GM19035 (cell line): ENCODE measurements at regions not wholly inside any gene's neighbourhood (a gene's known extent, or its start where the extent isn't known, plus 50 kb on each side); places are given as distances from the start of the nearest gene placed in this dataset.
"Not testable (repeated sequence)": the region's sequence is repeated elsewhere in the genome, so short reads cannot be mapped to it uniquely, and the experiment has no call there.

Experiments
- ATAC-seq: cut with Tn5 transposase; IDR thresholded peaks from one replicate; pipeline ENCODE4 v1.9.1; 2021; ENCODE audit not compliant: unreplicated experiment

DNA sequence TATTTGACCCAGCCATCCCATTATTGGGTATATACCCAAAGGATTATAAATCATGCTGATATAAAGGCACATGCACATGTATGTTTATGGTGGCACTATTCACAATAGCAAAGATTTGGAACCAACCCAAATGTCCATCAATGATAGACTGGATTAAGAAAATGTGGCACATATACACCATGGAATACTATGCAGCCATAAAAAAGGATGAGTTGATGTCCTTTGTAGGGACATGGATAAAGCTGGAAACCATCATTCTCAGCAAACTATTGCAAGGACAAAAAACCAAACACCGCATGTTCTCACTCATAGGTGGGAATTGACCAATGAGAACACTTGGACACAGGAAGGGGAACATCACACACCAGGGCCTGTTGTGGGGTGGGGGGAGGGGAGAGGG is 147.3 kb upstream of the STK26 start:
- ATAC-seq: not testable (repeated sequence)

DNA sequence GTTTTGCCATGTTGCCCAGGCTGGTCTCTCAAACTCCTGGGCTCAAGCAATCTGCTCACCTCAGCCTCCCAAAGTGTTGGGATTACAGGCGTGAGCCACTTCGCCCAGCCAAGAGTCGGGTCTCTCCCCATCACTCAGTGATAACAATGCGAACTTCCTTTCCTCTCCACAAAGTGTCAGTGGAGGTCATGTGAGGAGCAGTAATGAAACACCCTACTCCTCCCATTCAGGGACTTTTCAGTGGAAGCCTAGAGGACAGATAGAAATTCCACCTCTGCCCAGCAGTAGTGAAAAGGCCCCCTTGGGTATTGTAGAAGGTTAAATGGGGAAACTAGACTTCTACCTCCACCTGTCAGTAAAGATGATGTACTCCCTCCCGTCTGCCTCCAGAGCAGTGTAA is 141.9 kb upstream of the STK26 start:
- ATAC-seq: no peak

DNA sequence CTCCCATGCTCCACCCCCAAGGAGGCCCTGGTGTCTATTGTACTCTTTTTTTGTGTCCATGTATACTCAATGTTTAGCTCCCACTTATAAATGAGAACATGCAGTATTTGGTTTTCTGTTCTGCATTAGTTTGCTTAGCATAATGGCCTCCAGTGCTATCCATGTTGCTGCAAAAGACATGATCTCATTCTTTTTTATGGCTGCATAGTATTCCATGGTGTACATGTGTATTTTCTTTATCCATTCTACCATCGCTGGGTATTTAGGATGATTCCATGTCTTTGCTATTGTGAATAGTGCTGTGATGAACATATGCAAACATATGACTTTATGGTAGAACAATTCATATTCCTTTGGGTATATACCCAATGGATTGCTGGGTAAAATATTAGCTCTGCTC is 138.1 kb upstream of the STK26 start:
- not testable (repeated sequence) for ATAC-seq

DNA sequence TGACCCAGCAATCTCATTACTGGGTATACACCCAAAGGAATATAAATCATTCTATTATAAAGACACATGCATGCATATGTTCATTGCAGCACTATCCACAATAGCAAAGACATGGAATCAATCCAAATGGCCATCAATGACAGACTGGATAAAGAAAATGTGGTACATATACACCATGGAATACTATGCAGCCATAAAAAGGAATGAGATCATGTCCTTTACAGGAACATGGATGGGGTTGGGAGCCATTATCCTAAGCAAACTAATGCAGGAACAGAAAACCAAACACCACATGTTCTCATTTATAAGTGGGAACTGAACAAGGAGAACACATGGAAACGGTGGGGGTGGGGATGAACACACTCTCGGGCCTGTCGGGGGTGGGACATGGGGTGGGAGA is 129.2 kb upstream of the STK26 start:
- ATAC-seq: not testable (repeated sequence)

DNA sequence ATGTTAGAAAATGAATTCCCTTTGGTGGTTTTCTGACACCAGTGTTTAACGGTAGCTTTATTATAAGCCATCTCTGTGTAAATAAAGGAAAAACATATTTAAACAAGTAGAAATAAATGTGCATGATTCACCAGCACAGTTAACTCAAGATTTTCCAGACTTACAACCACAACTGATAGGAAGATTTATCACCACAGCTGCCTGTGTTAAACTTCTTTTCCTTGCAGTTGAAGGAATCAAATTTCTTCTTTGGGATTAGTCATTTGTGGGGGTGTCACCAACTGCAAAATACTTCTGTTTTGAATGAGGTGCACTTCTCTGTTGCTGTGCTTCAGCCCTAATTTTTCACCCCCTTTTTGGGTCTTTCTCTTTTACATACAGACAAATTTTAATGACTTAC is 128.1 kb upstream of the STK26 start:
- no peak for ATAC-seq

DNA sequence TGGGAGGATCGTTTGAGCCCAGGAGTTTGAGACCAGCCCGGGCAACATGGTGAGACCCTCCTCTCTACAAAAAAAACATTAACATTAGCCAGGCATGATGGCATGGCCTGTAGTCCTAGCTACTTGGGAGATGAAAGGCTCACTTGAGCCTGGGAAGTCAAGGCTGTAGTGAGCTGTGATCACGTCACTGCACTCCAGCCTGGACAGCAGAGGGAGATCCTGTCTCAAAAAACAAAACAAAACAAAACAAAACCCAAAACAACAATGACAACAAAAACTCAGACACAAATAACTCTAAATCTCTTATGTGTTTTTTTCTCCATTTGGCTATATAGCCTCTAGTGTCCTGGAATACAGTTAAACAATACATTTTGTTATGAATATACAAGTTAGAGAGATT is 127.3 kb upstream of the STK26 start:
- no peak for ATAC-seq

DNA sequence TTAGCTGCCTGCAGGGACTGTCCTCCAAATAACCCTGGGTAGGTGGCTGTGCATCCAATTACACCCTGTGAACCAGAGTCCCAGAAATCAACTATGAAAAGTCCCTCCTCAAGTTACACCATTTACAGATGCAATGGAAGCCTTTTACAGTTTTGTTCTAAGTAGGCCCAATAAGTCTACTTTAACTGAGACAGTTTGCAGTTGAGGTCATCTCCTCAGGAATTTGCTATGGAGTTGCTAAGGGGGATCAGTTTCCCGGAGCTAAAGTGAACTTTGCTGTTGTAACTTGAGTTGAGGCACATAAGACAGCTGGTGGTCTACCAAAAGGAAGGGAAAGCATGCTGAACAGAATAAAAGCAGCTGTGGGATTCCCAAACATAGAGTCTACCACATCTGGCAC is 121.6 kb upstream of the STK26 start:
- no peak for ATAC-seq

DNA sequence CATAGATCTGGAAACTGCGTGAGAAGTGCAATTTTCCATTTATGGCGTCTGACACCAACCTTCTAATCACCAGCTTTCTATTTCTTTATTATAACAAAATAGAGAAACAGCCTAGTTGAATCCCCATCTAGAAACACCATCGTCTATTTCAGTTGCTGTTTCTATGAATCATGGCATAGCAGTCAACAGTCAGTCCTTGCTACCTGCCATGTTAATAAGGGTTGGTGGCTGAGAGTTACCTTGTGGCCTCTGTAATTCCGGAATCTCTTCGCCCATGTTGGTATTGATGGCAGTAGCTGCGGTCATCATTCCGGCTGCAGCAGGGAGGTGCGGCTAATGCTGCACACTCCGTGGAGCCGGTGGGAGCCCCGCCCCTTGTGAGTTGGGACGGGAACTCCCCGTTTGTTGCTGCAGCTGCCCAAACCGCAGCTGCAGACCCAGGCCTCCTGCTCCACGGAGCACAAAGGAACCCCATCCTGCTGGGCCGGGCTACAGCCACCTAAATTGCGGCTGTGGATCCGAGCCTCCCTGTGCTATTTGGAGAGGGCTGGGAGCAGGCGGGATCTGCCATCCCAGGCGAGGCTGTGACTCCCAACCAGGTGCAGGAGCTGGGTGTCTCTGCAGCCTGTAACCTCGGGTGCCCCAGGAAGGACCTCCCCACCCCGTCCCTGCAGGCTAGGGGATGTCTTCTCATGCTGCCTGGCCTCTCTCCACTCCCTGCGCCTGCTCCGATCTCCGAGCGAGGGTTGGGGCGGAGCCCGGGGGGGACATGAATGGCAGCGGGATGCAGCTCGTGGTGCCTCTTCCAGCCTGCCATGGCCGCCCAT is 115.4 kb upstream of the STK26 start:
- no peak for ATAC-seq

DNA sequence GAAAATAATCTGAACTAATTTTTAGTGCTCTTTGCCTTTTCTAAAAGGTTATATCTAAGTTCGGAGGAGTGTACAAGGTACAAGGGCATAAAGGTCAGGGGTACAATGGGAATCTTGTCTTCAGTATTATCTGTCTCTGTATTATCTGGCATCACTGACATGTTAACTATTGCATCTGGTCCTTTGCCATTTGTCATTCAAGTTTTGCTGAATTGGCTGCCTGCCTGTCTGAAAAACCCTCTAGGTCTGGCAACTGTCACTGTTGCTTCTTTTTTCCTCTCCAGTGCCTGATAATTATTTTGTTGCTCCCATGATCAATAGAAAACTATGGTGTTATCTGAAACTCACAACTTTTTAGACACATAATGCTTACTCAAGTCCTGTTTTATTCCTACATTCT is 112.5 kb upstream of the STK26 start:
- ATAC-seq: no peak

DNA sequence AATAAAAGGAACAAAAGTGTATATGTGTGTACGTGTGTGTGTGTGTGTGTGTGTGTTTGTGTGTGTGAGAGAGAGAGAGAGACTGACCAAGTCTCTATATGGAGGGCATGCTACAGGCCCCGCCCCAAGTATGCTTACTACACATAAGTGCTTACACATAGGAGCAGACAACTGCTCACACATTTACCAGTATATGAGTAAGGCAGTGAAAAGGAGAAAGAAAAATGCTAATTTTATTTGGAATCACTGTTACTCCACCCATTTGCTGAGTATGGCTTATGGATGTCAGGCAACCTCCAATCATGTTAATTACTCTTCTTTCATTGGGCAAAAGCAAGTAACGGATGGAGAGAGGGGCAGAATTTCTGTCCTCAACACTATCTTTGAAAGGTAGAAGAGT is 107.6 kb upstream of the STK26 start:
- no peak for ATAC-seq

DNA sequence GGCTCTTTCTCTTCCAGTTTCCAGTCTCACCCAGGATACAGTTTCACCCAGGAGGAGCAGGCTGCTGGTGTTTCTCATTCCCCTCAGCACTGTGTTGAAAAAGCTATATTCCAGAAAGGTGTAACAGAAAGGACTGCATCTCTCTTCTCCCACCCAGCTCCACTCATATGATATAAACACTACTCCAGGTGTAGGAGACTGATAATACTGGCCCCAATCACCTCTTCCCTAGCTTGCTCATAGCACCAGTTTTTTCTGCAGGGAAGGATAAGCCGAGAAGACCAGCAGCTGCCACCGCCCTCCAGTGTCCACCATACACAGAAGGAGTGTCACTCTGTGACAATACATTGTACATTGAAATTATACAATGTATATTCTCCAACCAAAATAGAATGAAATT is 105.5 kb upstream of the STK26 start:
- no peak for ATAC-seq

DNA sequence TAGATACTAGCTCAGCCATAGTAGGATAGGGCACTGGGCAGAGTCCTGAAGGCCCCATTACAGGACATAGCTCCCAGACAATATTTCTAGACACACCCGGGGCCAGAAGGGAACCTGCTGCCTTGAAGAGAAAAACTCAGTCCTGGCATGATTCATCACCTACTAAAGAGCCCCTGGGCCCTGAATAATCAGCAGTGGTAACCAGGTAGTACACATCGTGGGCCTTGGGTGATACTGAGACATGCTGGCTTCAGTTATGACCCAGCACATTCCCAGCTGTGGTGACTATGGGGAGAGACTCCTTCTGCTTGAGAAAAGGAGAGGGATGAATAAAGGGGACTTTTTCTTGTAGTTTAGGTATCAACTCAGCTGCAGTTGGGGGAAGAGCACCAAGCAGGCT is 104.3 kb upstream of the STK26 start:
- ATAC-seq: no peak

DNA sequence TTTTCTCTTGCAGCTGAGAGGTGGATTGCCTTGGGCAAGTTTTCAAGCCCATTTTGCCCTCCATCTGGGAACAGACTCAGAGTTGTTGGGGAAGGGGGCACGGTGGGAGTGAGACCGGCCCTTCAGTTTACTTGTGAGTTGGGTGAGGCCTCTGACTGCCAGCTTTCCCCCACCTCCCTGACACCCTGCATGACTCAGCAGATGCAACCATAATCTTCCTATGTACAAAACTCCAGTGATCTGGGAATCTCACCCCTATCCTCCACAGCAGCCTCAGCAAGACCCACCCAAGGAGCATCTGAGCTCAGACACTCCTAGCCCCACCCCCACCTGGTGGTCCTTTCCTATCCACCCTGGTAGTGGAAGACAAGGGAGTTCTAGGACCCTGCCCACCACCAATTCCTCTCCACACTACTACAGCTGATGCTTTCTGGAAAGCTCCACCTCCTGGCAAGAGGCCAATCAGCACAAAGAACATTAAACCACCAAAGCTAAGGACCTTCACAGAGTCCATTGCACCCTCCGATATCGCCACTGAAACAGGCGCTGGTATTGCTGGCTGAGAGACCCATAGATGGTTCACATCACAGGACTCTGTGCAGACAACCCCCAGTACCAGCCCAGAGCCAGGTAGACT is 99.4 kb upstream of the STK26 start:
- no peak for ATAC-seq

DNA sequence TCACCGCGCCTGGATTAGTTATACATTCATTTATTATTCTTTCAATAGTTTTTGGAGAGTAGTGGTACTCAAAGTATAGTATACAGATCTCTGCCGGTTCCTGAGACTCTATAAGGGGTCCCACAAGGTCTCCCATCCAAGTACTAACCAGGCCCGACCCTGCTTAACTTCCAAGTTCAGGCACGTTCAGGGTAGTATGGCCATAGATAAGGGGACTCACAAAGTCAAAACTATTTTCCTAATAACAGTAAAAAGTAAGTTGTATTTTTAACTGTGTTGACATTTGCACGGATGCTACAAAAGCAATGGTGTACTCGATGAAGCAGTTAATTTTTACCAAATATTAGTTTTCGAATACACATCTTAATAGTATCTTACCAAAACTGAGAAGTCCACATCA is 84.4 kb upstream of the STK26 start:
- no peak for ATAC-seq

DNA sequence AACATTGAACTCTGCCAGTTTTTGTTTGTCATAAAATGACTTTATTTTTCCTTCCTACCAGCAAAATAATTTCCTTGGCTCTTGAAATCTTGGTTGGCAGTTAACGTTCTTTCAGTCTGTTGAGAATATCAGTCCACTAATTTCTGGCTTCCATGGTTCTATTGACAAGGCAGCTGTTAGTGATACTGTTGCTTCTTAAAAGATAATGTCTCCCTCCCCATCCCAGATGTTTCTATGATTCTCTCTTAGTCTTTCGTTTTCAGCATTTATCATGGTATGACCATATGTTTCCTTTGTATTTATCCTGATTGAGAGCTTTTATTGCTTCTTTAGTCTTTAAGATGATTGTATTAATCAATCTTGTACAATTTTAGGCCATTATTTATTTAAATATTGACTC is 81.1 kb upstream of the STK26 start:
- no peak for ATAC-seq

DNA sequence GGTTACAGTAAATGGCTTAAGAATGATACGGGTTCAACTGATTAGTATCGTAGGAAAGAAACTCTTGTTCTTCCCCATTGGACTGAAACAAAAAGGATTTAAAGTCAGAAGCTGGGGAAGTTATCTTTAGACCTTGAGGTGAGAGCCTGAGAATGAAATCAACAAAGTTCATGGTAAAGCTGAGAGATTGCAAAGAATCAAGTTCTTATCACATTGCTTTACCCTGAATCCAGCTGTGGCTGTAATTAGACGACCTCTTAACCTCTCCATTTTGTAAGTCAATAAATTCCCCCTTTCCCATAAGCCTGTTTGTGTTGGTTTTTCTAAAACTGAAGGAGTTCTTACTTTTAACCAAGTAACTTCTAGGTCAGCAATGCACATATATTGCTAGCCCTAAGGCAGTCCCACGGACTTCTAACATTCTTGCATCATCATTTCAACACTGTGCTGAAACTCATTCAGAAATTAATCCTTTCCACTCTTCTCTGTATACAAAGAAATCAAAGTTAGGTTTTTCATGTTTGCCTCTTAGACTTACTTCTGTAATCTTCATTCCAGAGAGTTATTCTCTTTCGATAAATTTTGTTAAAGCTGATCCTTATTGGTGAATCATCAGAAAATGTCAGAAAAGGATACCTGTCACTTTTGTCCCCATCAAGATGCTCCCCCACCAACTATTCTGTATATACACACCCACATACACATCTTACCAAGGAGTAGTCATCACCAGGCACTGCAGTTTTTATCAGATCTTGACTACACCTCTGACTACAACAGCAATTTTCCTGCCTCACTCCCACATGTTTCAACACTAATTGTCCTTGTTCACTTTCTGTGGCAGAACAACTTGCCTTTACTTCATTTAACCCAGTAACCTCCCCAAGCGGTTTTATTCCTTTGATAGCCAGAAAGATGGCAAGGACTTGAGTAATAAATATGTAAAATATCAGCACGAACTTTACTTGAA is 77.9 kb upstream of the STK26 start:
- no peak for ATAC-seq

DNA sequence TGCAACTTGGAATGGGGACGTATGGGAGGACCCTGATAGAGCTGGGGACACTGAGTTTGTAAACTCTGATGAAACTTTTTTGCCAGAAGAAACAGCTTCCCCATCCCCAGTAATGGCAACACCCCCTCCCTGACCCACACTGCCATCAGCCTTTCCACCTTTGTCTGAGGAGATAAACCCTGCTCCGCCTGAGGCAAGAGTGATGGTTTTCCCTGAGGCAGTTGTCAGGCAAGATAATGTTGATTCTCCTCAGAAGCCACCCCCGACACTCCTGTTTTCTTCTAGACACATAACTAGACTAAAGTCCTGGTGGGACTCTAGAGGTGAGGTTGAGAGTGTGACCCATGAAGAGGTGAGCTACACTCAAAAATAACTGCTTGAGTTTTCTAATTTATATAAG is 71.9 kb upstream of the STK26 start:
- ATAC-seq: no peak

DNA sequence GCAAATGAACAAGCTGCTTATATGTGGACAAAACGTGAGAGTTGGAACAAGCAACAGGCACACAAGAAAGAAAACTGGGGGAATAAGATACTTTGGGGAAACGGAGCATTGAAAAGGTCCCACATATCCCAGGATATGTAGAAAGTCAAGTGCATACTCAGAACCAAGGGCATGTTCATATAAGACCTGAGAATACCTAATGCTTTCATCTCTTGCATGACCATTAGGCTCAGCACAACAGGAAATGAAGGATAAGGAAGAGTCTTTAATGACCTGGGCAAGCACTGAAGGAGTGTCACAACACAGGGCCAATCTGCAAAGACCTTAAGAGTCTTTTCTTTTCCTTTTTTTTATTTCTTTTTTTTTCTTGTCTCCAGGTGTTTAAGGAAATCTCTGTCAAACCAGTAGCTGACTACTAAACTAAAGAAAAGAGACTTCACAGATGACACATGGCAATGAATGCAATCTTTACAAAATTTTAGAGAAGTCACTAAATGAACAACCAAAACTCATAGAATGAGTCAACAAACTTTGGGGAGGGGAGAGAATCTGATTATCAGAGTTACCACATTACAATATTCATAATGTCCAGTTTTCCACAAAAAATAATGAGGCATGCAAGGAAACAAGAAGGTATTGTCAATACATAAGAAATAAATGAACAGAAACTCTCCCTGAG is 67.9 kb upstream of the STK26 start:
- no peak for ATAC-seq

DNA sequence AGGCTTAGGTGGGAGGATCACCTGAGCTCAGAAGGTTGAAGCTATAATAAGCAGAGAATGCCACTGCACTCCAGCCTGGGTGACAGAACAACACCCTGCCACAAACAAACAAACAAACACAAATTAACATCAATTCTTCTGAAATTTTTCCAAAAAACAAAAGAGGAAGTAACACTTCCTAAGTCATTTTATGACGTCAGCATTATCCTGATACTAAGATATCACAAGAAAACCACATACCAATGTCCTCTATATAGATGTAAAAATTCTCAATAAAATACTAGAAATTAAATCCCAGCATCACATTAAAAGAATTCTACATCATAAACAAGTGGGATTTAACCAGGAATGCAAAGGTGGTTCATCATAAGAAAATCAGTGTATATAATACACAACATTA is 64.4 kb upstream of the STK26 start:
- ATAC-seq: no peak

DNA sequence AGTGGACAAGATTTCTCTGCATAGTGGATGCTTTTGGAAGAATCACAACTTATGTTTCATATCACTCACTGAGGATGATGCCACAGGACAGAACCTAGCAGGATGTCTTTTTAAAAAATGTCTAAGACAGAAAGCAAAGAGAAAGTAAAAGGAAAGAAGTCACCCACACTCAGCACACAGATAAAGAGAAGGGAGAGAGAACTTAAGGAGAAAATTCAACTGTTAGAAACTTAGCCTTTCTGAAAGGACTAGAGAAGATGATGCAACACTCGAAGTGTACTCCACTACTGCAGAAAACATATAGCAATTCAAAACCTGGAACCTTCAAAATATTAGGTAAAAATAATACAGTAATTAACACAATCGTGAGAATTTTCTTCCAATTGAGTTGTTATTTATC is 52.8 kb upstream of the STK26 start:
- ATAC-seq: no peak
